IMR-90 (cell line): ENCODE measurements at regions not wholly inside any gene's neighbourhood (a gene's known extent, or its start where the extent isn't known, plus 50 kb on each side); places are given as distances from the start of the nearest gene placed in this dataset.

Source experiments
- ATAC-seq: fragments of 200-7000 bp; cut with Tn5 transposase; 2 replicates; pipeline ENCODE4 v1.9.1; 2020; ENCODE audit warnings: low read depth, mild to moderate bottlenecking, moderate library complexity
- BruUV-seq: library from RNA; stranded (reverse); fragments of 400-500 nt; replicated peaks from 2 replicates; lab custom pipeline; 2021; lab: Mats Ljungman, UMichigan
- CTCF ChIA-PET: fragments of 300-600 bp; formaldehyde crosslinking; extraction: SDS; loops from one replicate; lab custom pipeline; 2021; ENCODE audit warnings: antibody characterized with exemption; lab: Yijun Ruan, JAX
- POLR2A ChIA-PET: fragments of 300-600 bp; sonication (Branson Sonifier 250); formaldehyde crosslinking; loops from one replicate; lab custom pipeline; 2022; ENCODE audit warnings: antibody characterized with exemption; ENCODE audit not compliant: unreplicated experiment; lab: Charles Lee
- DNase-seq: peaks from one replicate; pipeline ENCODE4 v3.0.0; 2013
- H2AFZ ChIP-seq: replicated peaks from 2 replicates; pipeline ENCODE3; 2013; ENCODE audit warnings: low read length, mild to moderate bottlenecking; ENCODE audit not compliant: poor library complexity
- H2AK5ac ChIP-seq: 2 replicates; pipeline ENCODE4 v1.6.1; 2013; ENCODE audit warnings: low read depth, low read length, inconsistent platforms
- H2AK9ac ChIP-seq: replicated peaks from 2 replicates; pipeline ENCODE3; 2013; ENCODE audit warnings: mild to moderate bottlenecking, low read depth, low read length, moderate library complexity; ENCODE audit not compliant: poor library complexity
- H2BK120ac ChIP-seq: 2 replicates; pipeline ENCODE4 v1.6.1; 2013; ENCODE audit warnings: low read depth, low read length, inconsistent platforms
- H2BK15ac ChIP-seq: 3 replicates; pipeline ENCODE4 v1.6.1; 2013; ENCODE audit warnings: low read depth, low read length, inconsistent platforms
- H2BK20ac ChIP-seq: 2 replicates; pipeline ENCODE4 v1.6.1; 2013; ENCODE audit warnings: low read depth, mild to moderate bottlenecking, inconsistent platforms, low read length, moderate library complexity
- H2BK5ac ChIP-seq: 2 replicates; pipeline ENCODE4 v1.6.1; 2013; ENCODE audit warnings: mild to moderate bottlenecking, low read depth, low read length, inconsistent platforms; ENCODE audit not compliant: poor library complexity, severe bottlenecking
- H3K14ac ChIP-seq: replicated peaks from 2 replicates; pipeline ENCODE4 v1.6.1; 2013; ENCODE audit warnings: low read depth, low read length, inconsistent platforms
- H3K18ac ChIP-seq: 2 replicates; pipeline ENCODE4 v1.6.1; 2013; ENCODE audit warnings: low read depth, low read length, control low read depth
- H3K23ac ChIP-seq: 2 replicates; pipeline ENCODE4 v1.6.1; 2013; ENCODE audit warnings: low read depth, low read length, inconsistent platforms
- H3K27ac ChIP-seq: 2 replicates; pipeline ENCODE4 v1.5.1; 2013; ENCODE audit warnings: mild to moderate bottlenecking, control low read depth, low read length; ENCODE audit not compliant: insufficient read depth
- H3K27me3 ChIP-seq: 2 replicates; pipeline ENCODE4 v1.6.1; 2013; ENCODE audit warnings: low read length; ENCODE audit not compliant: control insufficient read depth, insufficient read depth
- H3K36me3 ChIP-seq: 2 replicates; pipeline ENCODE4 v1.6.1; 2013; ENCODE audit warnings: low read length, mixed read lengths; ENCODE audit not compliant: control insufficient read depth, insufficient read depth
- H3K4ac ChIP-seq: 2 replicates; pipeline ENCODE4 v1.6.1; 2013; ENCODE audit warnings: low read depth, low read length, inconsistent platforms
- H3K4me1 ChIP-seq: 2 replicates; pipeline ENCODE4 v1.6.1; 2013; ENCODE audit warnings: low read length, mixed read lengths; ENCODE audit not compliant: control insufficient read depth, insufficient read depth
- H3K4me2 ChIP-seq: 2 replicates; pipeline ENCODE4 v1.6.1; 2013; ENCODE audit warnings: low read depth, mild to moderate bottlenecking, control low read depth, low read length, moderate library complexity
- H3K4me3 ChIP-seq: 2 replicates; pipeline ENCODE4 v1.5.1; 2013; ENCODE audit warnings: low read depth, mild to moderate bottlenecking, control low read depth, low read length, moderate library complexity; ENCODE audit not compliant: insufficient read depth
- H3K56ac ChIP-seq: 2 replicates; pipeline ENCODE4 v1.6.1; 2013; ENCODE audit warnings: low read length, inconsistent platforms; ENCODE audit not compliant: insufficient read depth; ENCODE audit errors: extremely low read depth
- H3K79me1 ChIP-seq, 2 experiments: 2 replicates each; pipeline ENCODE4 v1.6.1; 2013; ENCODE audit warnings: low read length in 2 of 2, inconsistent platforms in 1 of 2, low read depth in 1 of 2
- H3K9ac ChIP-seq: 2 replicates; pipeline ENCODE4 v1.6.1; 2013; ENCODE audit warnings: low read depth, low read length, control low read depth
- H3K9me1 ChIP-seq: 2 replicates; pipeline ENCODE4 v1.6.1; 2013; ENCODE audit warnings: low read length, inconsistent platforms; ENCODE audit not compliant: insufficient read depth
- H3K9me3 ChIP-seq: 2 replicates; pipeline ENCODE4 v1.6.1; 2013; ENCODE audit warnings: low read length; ENCODE audit not compliant: control insufficient read depth, insufficient read depth
- H4K20me1 ChIP-seq: 2 replicates; pipeline ENCODE4 v1.6.1; 2013; ENCODE audit warnings: low read length, inconsistent platforms; ENCODE audit not compliant: insufficient read depth
- H4K5ac ChIP-seq: 2 replicates; pipeline ENCODE4 v1.6.1; 2013; ENCODE audit warnings: mild to moderate bottlenecking, low read depth, low read length, control low read depth
- H4K8ac ChIP-seq, 2 experiments: 2 replicates each; pipeline ENCODE4 v1.6.1; 2013; ENCODE audit warnings: low read depth in 2 of 2, low read length in 2 of 2, control low read depth in 1 of 2, inconsistent platforms in 1 of 2
- H4K91ac ChIP-seq: 2 replicates; pipeline ENCODE4 v1.6.1; 2013; ENCODE audit warnings: low read depth, low read length, inconsistent platforms; ENCODE audit not compliant: insufficient read depth
- BHLHE40 ChIP-seq: fragments of 150-350 bp; IDR thresholded peaks from 2 replicates; pipeline ENCODE4 v1.6.1; 2016; ENCODE audit warnings: mild to moderate bottlenecking, low read depth, low read length
- CEBPB ChIP-seq: IDR thresholded peaks from 2 replicates; pipeline ENCODE4 v1.6.1; 2012; ENCODE audit warnings: low read depth, low read length, improper control_type of control experiment
- FOS ChIP-seq: fragments of 150-350 bp; IDR thresholded peaks from 2 replicates; pipeline ENCODE4 v1.6.1; 2016; ENCODE audit warnings: low read depth, low read length
- MAFK ChIP-seq: IDR thresholded peaks from 2 replicates; pipeline ENCODE4 v1.6.1; 2012; ENCODE audit warnings: low read depth, low read length, improper control_type of control experiment
- MAZ ChIP-seq: IDR thresholded peaks from 2 replicates; pipeline ENCODE4 v1.6.1; 2012; ENCODE audit warnings: low read depth, mild to moderate bottlenecking, low read length, improper control_type of control experiment, moderate library complexity, borderline replicate concordance
- MXI1 ChIP-seq: IDR thresholded peaks from 2 replicates; pipeline ENCODE4 v1.6.1; 2012; ENCODE audit warnings: low read depth, mild to moderate bottlenecking, low read length, moderate library complexity, borderline replicate concordance
- RAD21 ChIP-seq: IDR thresholded peaks from 2 replicates; pipeline ENCODE4 v1.6.1; 2012; ENCODE audit warnings: low read length, improper control_type of control experiment
- RCOR1 ChIP-seq: IDR thresholded peaks from 2 replicates; pipeline ENCODE4 v1.6.1; 2012; ENCODE audit warnings: mild to moderate bottlenecking, low read length, improper control_type of control experiment; ENCODE audit not compliant: insufficient replicate concordance
- RFX5 ChIP-seq: IDR thresholded peaks from 2 replicates; pipeline ENCODE4 v1.8.0; 2012; ENCODE audit warnings: low read depth, mild to moderate bottlenecking, low read length, moderate library complexity
- SMC3 ChIP-seq: fragments of 150-350 bp; IDR thresholded peaks from 2 replicates; pipeline ENCODE4 v1.6.1; 2016; ENCODE audit warnings: low read depth, mild to moderate bottlenecking, antibody characterized with exemption, low read length, moderate library complexity
- WGBS, 2 experiments: methylation state at CpG; one replicate each; pipeline versions ENCODE4 v1.1.5 to v1.1.7; 2013; ENCODE audit warnings: missing lambda C conversion rate in 2 of 2; ENCODE audit not compliant: insufficient read length in 1 of 2; ENCODE audit errors: extremely low coverage in 2 of 2; 5-methylcytosine and 5-hydroxymethylcytosine counted together
- dilution Hi-C: fragments of 300-500 bp; cut with HindIII; formaldehyde crosslinking; loops from one replicate; pipeline ENCODE4 v1.14.3; 2018; ENCODE audit warnings: low sequenced_read_pairs; ENCODE audit not compliant: unreplicated experiment
- in situ Hi-C: fragments of 300-500 bp; cut with MboI; formaldehyde crosslinking; loops from 3 replicates; pipeline ENCODE4 v1.14.3; 2019; ENCODE audit warnings: low sequenced_read_pairs, inconsistent platforms, mixed read lengths
- intact Hi-C: fragments of 100-400 bp; cut with micrococcal nuclease; formaldehyde crosslinking; loops from 2 replicates; pipeline ENCODE4 v1.10.0; 2022
- TF ChIP-seq, protein P1 (sequence below): fragments of 150-350 bp; IDR thresholded peaks from 2 replicates; pipeline ENCODE4 v1.6.1; 2016; ENCODE audit warnings: low read depth, mild to moderate bottlenecking, low read length, moderate library complexity, borderline replicate concordance
- TF ChIP-seq, protein P2 (sequence below): conservative IDR thresholded peaks from 2 replicates; pipeline ENCODE4 v1.5.1; 2012; ENCODE audit warnings: mild to moderate bottlenecking, low read depth, low read length, improper control_type of control experiment
- TF ChIP-seq, protein P3 (sequence below): fragments of 150-350 bp; IDR thresholded peaks from 2 replicates; pipeline ENCODE4 v1.6.1; 2017; ENCODE audit warnings: mild to moderate bottlenecking, antibody characterized with exemption, low read length, low read depth

DNA sequence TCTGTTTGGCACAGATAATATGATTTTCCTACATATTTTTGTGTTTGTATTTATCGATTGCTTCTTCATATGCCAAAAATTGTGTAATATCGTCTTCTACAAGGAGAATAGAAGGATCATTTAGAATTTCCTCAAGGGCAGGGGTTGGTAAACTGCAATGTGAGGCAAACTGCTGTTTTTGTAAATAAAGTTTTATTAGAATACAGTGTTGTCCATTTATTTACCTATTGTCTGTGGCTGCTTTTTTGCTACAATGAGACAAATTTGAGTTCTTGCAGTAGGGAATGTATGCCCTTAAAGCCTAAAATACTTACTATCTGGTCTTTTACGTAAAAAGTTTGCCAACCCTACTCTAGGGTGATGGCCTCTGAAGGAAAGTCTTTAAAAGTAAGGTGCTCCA, 509.5 kb downstream of the TMEM114 start:
- Histone ChIP-seq H3K9ac (no peak overlapping the region), H3K36me3 (no peaks in the 10 kb centered on the region), H4K20me1 (no peaks in the 10 kb centered on the region), H3K23ac (no peak overlapping the region), H2BK20ac (no peak overlapping the region), H3K4ac (no peak overlapping the region), H2AK5ac (no peak overlapping the region), H3K56ac (no peak overlapping the region), H3K4me2 (no peak overlapping the region), H2BK5ac (no peak overlapping the region), H3K27me3 (no peaks in the 10 kb centered on the region), H3K9me3 (peaks cover 15% of the 10 kb centered on the region), H3K18ac (no peak overlapping the region), H3K4me1 (no peaks in the 10 kb centered on the region), H2BK120ac (no peak overlapping the region), H2AFZ (no peak overlapping the region), H3K9me1 (no peaks in the 10 kb centered on the region), H4K5ac (no peak overlapping the region), H4K91ac (no peak overlapping the region), H4K8ac (no peak overlapping the region), H3K4me3 (no peak overlapping the region), H2BK15ac (no peak overlapping the region), H3K79me1 (no peaks in the 10 kb centered on the region), H3K27ac (no peak overlapping the region), H2AK9ac (no peak overlapping the region), H3K14ac (no peak overlapping the region)
- ATAC-seq: no peak
- ChIA-PET POLR2A (no interaction called here), CTCF (no interaction called here)
- TF ChIP-seq SMC3: no peak
- TF ChIP-seq FOS: no peak
- TF ChIP-seq, protein P1, sequence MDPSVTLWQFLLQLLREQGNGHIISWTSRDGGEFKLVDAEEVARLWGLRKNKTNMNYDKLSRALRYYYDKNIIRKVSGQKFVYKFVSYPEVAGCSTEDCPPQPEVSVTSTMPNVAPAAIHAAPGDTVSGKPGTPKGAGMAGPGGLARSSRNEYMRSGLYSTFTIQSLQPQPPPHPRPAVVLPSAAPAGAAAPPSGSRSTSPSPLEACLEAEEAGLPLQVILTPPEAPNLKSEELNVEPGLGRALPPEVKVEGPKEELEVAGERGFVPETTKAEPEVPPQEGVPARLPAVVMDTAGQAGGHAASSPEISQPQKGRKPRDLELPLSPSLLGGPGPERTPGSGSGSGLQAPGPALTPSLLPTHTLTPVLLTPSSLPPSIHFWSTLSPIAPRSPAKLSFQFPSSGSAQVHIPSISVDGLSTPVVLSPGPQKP: no peak
- no peak for TF ChIP-seq RCOR1
- TF ChIP-seq, protein P2, sequence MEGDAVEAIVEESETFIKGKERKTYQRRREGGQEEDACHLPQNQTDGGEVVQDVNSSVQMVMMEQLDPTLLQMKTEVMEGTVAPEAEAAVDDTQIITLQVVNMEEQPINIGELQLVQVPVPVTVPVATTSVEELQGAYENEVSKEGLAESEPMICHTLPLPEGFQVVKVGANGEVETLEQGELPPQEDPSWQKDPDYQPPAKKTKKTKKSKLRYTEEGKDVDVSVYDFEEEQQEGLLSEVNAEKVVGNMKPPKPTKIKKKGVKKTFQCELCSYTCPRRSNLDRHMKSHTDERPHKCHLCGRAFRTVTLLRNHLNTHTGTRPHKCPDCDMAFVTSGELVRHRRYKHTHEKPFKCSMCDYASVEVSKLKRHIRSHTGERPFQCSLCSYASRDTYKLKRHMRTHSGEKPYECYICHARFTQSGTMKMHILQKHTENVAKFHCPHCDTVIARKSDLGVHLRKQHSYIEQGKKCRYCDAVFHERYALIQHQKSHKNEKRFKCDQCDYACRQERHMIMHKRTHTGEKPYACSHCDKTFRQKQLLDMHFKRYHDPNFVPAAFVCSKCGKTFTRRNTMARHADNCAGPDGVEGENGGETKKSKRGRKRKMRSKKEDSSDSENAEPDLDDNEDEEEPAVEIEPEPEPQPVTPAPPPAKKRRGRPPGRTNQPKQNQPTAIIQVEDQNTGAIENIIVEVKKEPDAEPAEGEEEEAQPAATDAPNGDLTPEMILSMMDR: no peak
- TF ChIP-seq CEBPB: no peak
- TF ChIP-seq RAD21: no peak
- no peak for TF ChIP-seq MAZ
- TF ChIP-seq RFX5: no peak
- TF ChIP-seq MAFK: no peak
- no peak for TF ChIP-seq BHLHE40
- no peak for TF ChIP-seq MXI1
- TF ChIP-seq, protein P3, sequence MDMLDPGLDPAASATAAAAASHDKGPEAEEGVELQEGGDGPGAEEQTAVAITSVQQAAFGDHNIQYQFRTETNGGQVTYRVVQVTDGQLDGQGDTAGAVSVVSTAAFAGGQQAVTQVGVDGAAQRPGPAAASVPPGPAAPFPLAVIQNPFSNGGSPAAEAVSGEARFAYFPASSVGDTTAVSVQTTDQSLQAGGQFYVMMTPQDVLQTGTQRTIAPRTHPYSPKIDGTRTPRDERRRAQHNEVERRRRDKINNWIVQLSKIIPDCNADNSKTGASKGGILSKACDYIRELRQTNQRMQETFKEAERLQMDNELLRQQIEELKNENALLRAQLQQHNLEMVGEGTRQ: no peak
- no CpG with 5 or more reads among the region's 3 CpGs for WGBS, 2 experiments
- DNase-seq: no peak
- BruUV-seq: no TSS peak
- intact Hi-C loops: no loop called here
- in situ Hi-C loops: no loop called here
- dilution Hi-C loops: no loop called here
